Neural crest cell (in vitro differentiated cells): ENCODE measurements at regions not wholly inside any gene's neighbourhood (a gene's known extent, or its start where the extent isn't known, plus 50 kb on each side); places are given as distances from the start of the nearest gene placed in this dataset.

Experiments used
- DNase-seq: peaks from one replicate; pipeline ENCODE4 v3.0.0; 2021; ENCODE audit warnings: low read depth, mixed read lengths, low spot score
- H3K27ac Mint-ChIP-seq: one replicate; pipeline ENCODE4 v1.8.0; 2021; ENCODE audit warnings: mild to moderate bottlenecking, mixed read lengths; ENCODE audit not compliant: unreplicated experiment
- H3K27me3 Mint-ChIP-seq: 2 replicates; pipeline ENCODE4 v1.8.0; 2021; ENCODE audit warnings: low read depth, mild to moderate bottlenecking, mixed read lengths
- H3K36me3 Mint-ChIP-seq: 2 replicates; pipeline ENCODE4 v1.8.0; 2021; ENCODE audit warnings: low read depth, mild to moderate bottlenecking, mixed read lengths
- H3K4me1 Mint-ChIP-seq: 2 replicates; pipeline ENCODE4 v1.8.0; 2021; ENCODE audit warnings: mixed read lengths
- H3K4me3 Mint-ChIP-seq: one replicate; pipeline ENCODE4 v1.8.0; 2021; ENCODE audit warnings: mild to moderate bottlenecking, mixed read lengths
- H3K9me3 Mint-ChIP-seq: 2 replicates; pipeline ENCODE4 v1.8.0; 2021; ENCODE audit warnings: mixed read lengths
- TF ChIP-seq, protein P1 (sequence below): fragments of 200-600 bp; sonication (generic); conservative IDR thresholded peaks from 2 replicates; pipeline ENCODE4 v1.5.0; 2021; ENCODE audit warnings: antibody characterized with exemption, mild to moderate bottlenecking

DNA sequence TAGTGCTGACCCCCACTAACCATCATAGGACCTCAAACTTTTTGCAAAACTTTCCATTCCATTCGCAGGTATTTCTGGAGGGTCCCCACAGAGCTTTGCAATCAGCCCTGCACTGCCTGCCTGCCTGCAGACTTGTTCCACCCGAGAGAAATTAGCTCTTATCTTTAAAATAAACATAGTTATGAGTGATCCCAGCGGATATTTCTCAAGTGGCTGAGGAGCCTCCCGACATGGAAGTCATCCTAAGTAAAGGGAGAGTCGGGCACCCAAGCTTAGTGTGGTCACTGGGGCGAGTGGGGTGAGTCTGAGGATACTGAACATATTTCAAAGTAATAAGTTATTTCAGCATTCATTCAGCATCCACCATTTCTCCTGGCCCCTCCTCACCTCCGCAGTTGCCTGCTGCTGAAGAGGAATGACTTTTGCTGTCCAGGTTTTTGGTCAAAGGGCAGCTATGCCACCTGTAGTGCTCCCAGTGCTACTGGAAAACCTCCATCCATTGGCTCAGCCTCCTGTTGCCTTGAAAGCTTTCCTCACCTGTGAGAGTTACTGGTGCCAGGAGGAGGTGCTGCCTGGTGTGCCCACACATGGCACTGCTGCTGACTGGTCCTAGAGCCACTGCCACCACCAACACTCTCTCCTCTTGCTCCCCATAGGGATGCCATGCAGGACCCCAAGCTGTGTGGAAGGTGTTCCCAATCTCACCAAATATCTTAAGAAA, 89.7 kb upstream of the PCSK1 start:
- Mint-ChIP-seq H3K36me3 (no peaks in the 10 kb centered on the region), H3K27me3 (no peaks in the 10 kb centered on the region), H3K4me3 (no peak overlapping the region), H3K4me1 (no peaks in the 10 kb centered on the region), H3K27ac (no peak overlapping the region), H3K9me3 (no peaks in the 10 kb centered on the region)
- TF ChIP-seq, protein P1, sequence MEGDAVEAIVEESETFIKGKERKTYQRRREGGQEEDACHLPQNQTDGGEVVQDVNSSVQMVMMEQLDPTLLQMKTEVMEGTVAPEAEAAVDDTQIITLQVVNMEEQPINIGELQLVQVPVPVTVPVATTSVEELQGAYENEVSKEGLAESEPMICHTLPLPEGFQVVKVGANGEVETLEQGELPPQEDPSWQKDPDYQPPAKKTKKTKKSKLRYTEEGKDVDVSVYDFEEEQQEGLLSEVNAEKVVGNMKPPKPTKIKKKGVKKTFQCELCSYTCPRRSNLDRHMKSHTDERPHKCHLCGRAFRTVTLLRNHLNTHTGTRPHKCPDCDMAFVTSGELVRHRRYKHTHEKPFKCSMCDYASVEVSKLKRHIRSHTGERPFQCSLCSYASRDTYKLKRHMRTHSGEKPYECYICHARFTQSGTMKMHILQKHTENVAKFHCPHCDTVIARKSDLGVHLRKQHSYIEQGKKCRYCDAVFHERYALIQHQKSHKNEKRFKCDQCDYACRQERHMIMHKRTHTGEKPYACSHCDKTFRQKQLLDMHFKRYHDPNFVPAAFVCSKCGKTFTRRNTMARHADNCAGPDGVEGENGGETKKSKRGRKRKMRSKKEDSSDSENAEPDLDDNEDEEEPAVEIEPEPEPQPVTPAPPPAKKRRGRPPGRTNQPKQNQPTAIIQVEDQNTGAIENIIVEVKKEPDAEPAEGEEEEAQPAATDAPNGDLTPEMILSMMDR = no peak
- no peak for DNase-seq

DNA sequence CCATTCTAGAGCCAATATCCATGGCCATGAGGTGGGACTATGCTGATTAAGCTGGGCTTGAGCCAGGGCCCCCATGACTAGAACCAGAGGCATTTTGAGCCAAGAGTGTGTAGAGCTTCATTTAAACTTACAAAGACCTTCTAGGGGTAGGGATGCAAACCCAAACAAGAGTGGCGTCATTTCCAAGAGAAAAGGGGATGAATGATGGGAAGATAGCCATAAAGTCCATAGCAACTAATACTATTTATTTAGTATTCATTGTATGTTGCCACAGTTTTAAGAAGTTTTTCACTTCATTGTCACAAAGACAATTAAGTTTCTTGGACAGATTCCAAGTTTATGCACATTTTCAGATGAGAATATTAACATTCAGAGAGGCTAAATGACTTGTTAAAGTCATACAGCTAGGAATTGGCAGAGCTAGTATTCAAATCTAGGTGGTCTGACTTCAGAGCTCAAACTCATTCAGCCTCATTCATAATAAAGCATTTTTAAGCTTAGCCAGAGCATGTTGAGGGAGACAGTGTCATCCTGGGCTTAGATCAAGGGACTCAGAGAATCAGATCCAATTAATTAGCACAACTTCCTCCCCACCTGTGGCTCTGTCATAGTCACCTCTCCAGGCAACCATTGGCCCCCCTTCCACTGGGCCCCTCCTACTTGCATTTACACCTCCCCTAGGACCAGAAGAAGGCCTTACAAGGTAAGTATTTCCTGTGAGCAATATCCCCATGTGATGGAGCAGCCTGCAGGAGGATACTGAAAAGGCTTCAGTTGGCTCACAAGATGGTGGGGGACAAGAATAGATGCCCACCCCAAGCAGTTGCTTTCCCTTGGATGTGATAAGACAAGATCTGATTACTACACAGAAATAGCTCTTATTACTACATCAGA, 95.0 kb upstream of the PCSK1 start:
- Mint-ChIP-seq H3K9me3 (no peaks in the 10 kb centered on the region), H3K36me3 (no peaks in the 10 kb centered on the region), H3K4me1 (no peaks in the 10 kb centered on the region), H3K27me3 (no peaks in the 10 kb centered on the region), H3K4me3 (no peak overlapping the region), H3K27ac (no peak overlapping the region)
- TF ChIP-seq, protein P1 = no peak
- no peak for DNase-seq

DNA sequence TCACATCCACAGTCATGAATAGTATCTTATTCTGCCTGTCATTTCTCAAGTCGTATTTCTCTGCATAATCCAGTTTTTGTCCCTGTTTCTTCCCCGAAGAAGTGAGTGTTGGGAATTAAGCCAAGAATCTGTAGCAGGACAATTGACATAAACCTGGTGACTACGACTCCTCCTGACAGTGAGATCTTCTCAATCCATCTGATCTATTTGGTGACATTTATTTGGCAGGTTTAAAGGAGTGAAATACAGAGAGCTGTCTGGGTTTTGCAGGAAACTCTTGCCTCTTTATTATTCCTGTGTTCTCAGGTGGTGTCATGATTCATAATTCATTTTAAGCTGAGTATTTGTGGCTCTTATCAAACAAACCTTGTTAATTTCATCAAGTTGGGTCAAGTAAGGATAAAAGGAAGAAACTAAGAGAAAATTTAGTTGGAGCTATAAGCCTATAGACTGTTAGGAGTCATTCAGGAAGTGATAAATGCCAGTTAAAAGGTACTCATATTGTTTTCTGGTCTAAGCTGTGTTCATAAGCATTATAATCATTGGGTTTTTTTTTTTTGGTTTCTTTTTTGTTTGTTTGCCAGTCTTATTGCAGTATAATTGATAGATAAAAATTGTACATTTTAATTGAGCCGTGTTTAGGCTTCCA, 95.9 kb upstream of the PCSK1 start:
- Mint-ChIP-seq H3K4me3 (no peak overlapping the region), H3K27ac (no peak overlapping the region), H3K4me1 (no peaks in the 10 kb centered on the region), H3K36me3 (no peaks in the 10 kb centered on the region), H3K9me3 (no peaks in the 10 kb centered on the region), H3K27me3 (no peaks in the 10 kb centered on the region)
- DNase-seq = no peak
- TF ChIP-seq, protein P1 = no peak

DNA sequence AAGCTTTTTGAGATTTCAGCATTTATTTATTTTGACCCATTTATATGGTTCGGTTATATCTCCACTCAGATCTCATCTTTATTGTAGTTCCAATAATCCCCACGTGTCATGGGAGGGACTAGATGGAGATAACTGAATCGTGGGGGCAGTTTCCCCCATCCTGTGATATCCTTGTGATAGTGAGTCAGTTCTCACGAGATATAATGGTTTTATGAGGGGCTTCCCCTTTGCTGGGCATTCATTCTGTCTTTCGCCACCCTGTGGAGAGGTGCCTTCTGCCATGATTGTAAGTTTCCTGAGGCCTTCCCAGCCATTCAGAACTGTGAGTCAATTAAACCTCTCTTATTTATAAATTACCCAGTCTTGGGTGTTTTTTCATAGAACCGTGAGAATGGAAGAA, 96.5 kb upstream of the PCSK1 start:
- no peaks in the 10 kb centered on the region for H3K27me3 Mint-ChIP-seq
- H3K27ac Mint-ChIP-seq = no peak overlapping the region
- no peak overlapping the region for H3K4me3 Mint-ChIP-seq
- no peak for DNase-seq
- no peaks in the 10 kb centered on the region for H3K9me3 Mint-ChIP-seq
- no peaks in the 10 kb centered on the region for H3K4me1 Mint-ChIP-seq
- TF ChIP-seq, protein P1 = no peak
- H3K36me3 Mint-ChIP-seq = no peaks in the 10 kb centered on the region

DNA sequence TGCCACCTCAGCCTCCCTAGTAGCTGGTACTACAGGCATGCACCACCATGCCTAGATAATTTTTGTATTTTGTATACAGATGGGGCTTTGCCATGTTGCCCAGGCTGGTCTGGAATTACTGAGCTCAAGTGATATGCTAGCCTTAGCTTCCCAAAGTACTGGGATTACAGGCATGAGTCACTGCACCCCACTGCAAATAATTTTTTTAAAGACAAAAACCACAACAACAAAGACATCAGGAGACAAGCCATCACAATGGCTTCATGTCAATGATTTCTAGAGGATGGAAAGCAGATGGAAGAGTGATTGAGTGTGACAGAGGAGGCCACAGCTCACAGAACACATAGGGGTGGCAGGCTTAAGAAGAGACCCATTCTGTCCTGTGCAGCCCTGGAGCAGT, 97.9 kb upstream of the PCSK1 start:
- H3K27me3 Mint-ChIP-seq = no peaks in the 10 kb centered on the region
- H3K4me1 Mint-ChIP-seq = no peaks in the 10 kb centered on the region
- H3K4me3 Mint-ChIP-seq = no peak overlapping the region
- no peaks in the 10 kb centered on the region for H3K36me3 Mint-ChIP-seq
- peaks cover 3% of the 10 kb centered on the region for H3K9me3 Mint-ChIP-seq
- H3K27ac Mint-ChIP-seq = no peak overlapping the region
- DNase-seq = no peak
- TF ChIP-seq, protein P1 = no peak
